SH-SY5Y (cell line): ENCODE measurements at regions not wholly inside any gene's neighbourhood (a gene's known extent, or its start where the extent isn't known, plus 50 kb on each side); places are given as distances from the start of the nearest gene placed in this dataset.

Experiments
- GATA2 ChIP-seq: IDR thresholded peaks from 2 replicates; pipeline ENCODE4 v1.6.1; 2011; ENCODE audit warnings: mild to moderate bottlenecking, low read depth, low read length
- GATA3 ChIP-seq: IDR thresholded peaks from 2 replicates; pipeline ENCODE4 v1.6.1; 2011; ENCODE audit warnings: low read depth, mild to moderate bottlenecking, low read length, moderate library complexity

GRCh38 chr2:21687589-21687988 lies 563.8 kb downstream of the TDRD15 start:
- TF ChIP-seq GATA2: no peak
- no peak for TF ChIP-seq GATA3
